ENCODE measurements at regions not wholly inside any gene's neighbourhood (a gene's known extent, or its start where the extent isn't known, plus 50 kb on each side); places are given as distances from the start of the nearest gene placed in this dataset.

DNA sequence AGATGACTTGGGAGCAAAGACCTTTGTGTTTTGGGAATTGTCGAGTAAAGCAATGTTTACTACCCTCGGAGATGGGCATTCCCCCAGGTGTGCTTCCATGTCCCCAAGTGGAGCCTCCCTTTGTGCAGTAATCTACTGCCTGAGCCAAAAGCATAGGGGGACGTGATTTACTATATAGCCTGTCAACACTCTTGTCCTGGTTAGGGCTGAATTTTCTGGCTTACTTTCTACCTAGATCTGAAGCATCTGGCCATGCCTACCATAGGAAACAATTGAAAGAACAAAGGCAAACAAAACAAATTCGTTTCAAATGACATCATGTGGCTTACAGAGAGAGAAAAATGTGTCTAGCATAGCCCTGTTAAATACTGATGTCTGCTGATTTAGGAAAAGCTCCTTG, 350.6 kb downstream of the SAMD5 start:
- DNase-seq (ENCODE audit: low spot score): no peak

DNA sequence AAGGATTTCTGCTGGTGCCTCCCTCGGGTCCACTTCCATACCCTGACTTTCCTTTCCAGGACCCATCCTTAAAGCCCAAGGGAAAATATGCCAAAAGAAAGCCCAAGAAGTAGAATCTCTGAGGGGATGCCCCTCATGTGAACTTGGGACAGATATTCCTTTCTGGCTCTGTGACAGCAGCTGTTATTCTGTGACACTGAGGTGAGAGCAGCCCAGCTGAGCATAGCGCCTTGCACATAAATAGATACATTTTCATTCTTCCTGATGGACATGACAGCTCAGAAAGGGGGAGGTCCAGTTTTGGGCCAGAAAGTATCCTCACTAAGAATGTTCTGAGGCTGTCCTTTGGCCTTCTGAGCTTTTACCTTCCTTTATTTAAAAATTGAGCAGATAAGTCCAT, 353.2 kb downstream of the SAMD5 start:
- DNase-seq (ENCODE audit: low spot score): no peak

DNA sequence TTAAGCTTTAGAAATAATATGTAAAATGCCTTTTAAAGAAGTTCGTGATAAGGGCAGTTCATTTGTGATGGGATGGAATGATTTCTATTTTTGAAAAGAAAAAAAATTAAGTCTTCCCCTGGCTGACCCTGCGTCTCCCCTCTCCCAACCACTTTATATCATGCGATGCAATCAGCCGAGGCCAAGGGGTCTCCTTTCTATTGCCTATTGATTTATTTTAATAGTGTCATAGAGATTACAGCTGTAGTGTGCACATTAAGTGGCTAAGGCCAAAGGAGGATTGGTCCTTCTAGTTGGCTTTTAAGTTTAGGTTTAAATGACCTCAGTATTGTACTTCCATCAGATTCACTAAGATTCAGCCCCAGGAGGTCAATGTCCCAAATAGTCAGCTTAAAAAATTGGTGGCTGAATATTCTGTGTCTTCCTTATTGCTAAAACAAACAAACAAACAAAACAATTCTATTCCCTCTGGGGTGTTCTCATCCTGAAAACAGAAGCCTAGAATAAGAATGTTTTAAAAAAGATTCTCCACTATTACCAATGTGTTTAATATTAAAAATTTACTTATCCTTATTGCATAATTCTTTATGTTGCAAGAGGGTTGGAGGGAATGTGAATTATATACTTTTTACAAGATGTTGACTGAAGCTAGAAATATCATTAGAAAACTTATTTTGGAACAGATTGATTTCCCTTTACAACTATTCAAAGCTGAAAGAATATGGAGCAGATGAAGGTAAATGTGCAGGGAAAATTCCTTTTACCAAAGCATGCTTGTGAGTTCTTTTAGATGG, 359.1 kb downstream of the SAMD5 start:
- no peak for DNase-seq (ENCODE audit: low spot score)

DNA sequence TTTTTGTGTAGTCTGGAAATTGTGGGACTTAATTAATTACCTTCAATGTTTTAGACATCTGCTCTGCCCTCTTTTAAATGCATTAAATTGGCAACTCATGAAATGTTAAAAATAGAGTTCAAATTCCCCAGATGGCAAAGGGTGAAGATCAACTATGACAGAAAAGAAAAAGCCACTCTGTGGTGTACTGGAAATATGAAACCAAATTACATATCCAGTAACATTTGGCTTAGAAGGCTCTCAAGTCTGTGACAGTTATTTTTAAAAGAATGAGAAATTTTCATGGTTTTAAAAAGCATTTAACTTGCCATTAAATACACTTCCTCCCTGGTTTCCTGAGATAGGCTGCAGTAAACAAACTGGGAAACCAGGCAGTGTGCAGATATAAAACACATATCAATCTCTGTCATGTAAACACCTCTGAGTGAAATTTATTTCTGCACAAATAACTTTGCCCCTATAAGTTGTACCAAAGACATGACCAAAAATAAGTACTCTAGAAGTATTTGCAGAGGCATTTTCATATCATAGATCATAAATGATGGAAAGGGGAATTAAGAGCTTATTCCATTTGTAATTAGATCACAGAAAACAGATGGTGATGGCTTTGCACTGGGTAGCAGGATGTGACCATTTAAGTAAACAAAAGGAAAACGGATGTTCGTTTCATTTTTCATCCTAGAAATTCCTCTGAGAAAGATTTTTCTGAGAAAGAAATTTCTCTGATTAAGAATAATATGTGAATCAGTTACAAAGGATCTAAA, 360.1 kb downstream of the SAMD5 start:
- no peak for DNase-seq (ENCODE audit: low spot score)

DNA sequence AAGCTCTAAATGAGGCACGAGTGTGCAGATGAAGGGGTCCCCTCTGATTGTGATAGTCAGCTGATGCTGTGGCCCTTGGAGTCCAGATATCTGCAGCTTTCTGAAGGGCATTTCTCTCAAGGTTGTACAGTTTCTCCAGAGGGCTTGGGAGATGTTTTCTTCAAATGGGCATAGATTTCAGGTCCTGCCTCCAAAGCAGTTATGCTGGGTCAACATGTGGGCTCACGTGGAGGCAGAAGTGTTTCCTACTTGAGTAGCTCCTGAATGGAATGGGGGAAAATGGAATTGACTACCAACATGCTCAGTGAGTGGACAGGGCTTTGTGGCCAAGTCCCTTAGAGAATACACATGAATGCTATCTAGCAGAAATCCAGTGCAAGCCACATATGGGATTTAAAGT, 360.7 kb downstream of the SAMD5 start:
- no peak for DNase-seq (ENCODE audit: low spot score)

DNA sequence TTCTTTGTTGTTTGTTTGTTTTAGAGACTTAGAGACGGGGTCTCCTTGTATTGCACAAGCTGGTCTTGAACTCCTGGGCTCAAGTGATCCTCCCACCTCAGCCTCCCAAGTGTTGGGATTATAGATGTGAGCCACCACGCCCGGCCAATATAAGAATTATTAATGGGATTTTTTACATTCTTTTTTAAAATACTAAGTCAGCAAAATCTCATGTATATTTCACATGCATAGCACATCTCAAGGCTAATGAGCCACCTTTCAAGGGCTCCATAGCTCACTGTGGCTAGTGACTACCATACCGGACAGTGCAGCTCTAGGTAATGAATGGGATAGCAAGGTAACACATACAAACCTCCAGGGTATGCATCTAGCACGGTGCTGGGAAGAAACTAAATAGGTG, 361.4 kb downstream of the SAMD5 start:
- no peak for DNase-seq (ENCODE audit: low spot score)

DNA sequence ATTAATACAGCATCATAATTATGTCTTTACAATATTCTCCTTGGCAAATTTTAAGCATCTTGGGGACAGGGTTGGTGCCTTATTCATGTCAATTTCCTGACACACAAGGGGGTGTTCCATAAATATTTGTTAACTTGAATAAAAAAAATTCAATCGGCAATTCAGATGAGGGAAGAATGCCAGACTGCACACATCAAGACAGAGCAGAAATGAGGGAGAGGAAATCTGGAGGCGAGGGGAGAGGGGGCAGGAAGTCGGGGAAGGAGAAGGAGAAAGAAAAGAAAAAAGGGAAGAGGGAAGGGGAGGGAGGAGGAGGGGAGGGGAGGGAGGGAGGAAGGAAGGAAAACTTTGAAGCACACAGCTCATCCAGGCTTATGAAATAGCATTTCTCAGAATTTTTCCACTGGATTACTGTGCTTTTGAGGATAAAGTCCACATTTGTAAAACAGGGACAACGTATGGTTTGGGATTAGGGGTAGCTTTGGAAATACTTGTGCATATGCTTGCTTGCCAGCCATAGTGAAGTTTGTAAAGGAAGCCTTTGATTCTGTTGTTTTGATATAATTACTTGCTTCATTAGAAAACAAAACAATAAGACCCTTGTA, 362.1 kb downstream of the SAMD5 start:
- no peak for DNase-seq (ENCODE audit: low spot score)

DNA sequence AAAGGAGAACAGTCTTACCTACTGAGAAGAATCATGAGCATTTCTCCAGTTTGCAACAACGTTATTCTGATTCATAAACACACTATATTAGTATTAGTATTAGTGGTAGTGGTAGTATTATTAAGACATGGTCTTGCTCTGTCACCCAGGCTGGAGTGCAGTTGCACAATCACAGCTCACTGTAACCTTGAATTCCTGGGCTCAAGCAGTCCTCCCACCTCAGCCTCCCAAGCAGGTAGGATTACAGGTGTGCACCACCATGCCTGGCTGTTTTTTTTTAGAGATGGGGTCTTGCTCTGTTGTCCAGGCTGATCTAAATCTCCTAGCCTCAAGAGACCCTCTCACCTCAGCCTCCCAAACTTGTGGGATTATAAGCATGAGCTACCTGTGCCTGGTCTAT, 363.5 kb downstream of the SAMD5 start:
- DNase-seq (ENCODE audit: low spot score): no peak

DNA sequence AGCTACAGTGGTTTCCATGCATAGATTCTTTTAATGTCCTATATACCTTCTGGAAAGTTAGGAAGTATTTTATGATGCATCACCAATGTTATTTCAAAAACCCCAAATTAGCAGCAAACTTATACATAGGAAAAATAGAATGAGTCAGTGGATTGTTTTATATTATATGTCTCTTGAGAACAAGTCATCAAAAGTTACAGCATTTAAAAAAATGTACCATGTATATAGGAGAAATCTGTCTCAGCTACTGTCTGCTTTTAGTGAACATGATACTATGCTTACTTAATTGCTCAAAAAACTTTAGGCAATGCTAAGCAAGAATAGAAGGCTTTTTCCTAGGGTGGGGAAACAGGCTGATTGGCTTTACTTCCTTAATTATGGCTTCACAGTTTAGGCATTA, 365.3 kb downstream of the SAMD5 start:
- DNase-seq (ENCODE audit: low spot score): no peak

DNA sequence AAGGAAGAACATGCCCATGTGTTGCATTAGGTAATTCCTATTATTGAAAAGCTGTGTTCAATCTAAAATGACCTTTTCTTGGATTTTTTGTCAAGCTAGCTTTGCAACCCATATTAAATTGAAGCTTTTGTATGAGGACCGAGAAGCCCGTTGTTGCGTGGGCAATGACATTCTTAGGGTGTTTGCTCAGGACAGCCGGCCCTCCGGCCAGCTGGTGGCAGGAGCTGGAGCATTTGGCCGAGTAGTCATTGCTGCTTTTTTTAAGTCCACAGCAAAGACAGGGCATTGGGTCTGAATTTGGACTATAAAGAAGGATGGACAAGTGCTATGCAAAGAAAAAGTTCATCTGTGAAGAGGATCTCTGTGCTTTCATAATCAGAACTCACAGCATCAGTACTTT, 365.8 kb downstream of the SAMD5 start:
- no peak for DNase-seq (ENCODE audit: low spot score)

DNA sequence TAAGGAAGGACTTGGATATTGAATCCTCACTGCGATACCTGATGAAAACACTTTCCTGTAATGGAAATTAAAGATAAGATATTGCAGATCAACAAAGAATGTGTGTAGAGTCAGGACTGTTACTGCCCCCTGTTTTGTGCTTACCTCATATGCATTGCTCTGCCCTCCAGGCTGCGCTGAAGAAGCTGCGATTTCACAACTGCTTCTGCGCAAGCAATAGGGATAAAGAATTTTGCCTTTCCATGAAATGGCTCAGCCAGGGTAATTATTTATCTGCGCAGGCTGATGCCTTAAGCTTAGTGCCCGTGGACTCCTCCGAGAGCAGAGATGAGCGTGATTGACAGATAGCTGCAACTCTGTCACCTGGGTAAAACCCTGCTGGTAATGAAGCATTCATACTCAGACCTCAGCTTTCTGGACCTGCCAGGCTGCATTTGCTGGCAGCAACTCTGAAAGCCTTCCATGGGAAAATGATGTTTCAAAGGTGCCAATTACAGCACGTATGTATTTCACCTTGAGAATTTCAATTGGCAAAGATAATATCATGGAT, 370.6 kb downstream of the SAMD5 start:
- DNase-seq (ENCODE audit: low spot score): no peak

DNA sequence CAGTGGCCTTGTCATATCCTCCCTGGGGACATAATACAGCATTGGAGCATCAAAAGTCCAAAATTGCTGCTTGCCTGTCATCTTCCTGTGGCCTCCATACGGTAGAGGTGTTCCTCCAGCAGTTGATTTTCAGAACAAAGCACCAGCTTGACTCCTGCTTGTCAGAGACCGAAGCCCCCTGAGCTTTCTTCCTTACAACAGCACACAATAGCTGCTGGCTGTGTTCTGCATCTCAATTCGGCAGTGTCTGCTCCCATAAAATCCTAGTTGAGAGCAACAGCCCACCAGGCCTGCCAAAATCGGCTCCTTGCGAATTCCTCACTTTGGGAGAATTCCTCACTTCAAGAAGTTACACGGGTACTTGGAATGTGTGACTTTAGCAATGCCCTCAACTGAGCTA, 372.9 kb downstream of the SAMD5 start:
- no peak for DNase-seq (ENCODE audit: low spot score)

DNA sequence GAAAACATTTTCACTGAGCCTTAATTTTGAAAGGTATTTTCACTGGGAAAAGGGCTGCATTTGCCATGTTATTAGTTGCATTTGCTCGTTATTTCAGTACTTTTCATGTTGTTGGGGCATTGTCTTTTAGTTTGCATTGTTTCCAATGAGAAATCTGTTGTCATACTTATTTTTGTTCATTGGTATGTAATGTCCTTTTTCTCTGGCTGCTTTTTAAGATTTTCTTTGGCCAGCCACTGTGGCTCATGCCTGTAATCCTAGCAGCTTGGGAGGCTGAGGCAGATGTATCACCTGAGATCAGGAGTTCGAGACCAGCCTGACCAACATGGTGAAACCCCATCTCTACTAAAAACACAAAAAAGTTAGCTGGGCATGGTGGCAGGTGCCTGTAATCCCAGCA, 379.9 kb downstream of the SAMD5 start:
- no peak for DNase-seq (ENCODE audit: low spot score)

DNA sequence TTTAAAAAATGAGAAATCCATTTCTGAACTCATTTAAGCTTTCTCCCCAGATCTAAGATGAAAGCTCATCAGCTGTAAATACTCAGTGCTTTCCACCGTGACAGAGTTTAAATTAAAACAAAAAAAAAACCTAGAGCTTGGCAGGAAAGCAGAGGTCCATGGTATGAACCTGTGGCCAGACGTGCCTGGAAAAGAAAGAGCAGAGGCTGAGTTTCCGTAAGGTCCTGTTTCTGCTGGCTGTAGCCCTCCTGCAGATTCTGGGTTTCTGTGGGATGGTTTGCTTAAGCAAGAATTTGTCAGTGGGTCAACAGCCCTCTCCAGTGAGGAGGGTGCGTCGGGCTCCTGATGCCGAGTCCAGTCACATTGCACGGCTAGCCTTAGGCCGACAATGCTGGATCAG, 383.2 kb downstream of the SAMD5 start:
- no peak for DNase-seq (ENCODE audit: low spot score)

DNA sequence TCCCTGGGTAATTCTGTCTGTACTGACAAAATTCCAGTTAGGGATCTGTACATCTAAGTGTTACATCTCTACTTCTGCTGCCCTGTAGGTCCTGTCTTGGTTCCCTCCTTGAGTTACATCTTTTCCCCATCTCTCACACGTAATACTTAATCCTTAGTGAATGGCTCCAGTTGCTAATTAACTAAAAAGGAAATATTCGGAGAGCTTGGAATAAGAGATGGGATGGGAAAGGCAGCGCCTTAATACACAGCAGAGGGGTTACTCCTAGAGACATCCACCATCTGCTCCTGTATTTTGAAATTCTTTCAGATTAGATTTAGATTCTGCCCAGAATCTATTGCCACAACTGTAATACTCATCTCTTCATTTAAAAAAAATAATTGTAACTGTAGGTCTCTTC, 384.0 kb downstream of the SAMD5 start:
- no peak for DNase-seq (ENCODE audit: low spot score)

DNA sequence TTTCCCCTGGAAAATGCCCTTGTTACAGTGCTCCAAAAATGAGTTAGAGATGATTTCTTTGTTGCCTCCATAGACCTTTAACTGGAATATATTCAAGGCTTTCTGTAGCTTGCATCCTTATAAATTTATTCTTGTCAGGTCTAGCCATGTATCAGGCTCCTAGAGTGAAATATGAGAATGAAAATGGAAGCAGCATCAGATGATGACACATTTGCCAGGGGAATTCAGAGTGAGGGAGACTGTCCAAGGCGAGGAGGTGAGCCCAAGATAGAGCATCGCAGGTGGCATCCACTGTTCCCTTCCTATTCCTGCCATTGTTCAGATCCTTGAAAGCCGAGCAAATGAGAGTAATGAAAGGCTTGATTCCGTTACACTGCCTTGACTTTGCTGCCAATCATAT, 386.8 kb downstream of the SAMD5 start:
- no peak for DNase-seq (ENCODE audit: low spot score)

DNA sequence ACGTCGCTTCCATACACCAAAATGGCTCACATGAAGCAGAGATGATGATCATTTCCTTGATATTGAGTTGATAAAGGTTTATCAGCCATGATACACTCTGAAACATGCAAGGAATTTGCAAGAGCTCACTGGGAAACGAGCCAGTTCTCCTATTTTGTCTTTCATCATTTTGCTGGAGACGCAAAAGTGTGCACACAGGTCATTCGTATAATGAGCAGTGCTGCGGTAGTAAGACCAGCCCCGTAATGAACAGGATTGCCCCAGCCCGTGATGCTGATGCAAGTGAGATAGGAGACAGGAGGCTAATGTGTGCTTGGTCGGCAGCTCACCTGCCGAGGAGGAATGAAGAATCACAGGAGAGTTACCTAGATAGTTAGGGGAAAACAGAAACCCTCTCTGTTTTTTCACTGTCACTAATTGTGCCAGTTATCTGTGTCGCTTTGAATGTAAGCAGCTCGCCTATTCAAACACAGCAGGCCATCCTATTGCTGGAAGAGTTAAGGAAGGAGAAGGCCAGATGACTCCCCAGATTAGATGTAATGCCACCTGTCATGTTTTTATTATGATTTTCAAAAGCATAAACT, 391.8 kb downstream of the SAMD5 start:
- no peak for DNase-seq (ENCODE audit: low spot score)

DNA sequence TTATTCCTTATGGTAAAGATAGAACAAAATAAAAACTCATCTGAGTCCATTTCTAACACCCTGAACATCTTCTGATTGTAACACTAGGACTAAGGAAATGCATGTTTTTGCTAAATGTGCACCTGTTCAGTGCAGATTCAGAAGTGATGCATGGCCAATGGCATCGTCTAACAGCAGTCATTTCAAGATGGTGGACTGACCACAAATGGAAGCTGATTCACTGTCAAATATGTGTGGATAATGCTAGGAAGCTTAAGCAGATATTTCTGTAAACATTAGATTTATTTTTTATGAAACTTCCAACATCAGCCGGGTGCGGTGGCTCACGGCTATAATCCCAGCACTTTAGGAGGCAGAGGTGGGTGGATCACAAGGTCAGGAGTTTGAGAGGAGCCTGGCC, 394.8 kb downstream of the SAMD5 start:
- no peak for DNase-seq (ENCODE audit: low spot score)

DNA sequence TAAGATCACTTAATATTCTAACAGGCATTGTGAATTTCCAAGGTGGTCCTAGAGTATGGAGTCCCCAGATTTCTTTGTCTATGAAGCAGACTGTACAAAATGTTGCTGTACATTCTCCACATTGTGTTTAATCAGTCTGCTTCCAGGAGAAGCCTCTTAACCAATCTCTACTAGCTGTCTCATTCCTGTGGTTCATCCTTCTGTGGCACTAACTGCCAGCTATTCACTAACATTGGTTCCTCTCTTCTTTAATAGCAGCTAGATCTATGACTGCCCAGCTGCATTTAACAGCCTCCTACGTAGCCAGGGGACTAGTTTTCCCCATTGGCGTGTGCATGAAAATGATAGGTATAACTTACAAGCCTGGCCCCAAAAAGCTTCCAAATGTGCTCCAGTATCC, 395.4 kb downstream of the SAMD5 start:
- no peak for DNase-seq (ENCODE audit: low spot score)

DNA sequence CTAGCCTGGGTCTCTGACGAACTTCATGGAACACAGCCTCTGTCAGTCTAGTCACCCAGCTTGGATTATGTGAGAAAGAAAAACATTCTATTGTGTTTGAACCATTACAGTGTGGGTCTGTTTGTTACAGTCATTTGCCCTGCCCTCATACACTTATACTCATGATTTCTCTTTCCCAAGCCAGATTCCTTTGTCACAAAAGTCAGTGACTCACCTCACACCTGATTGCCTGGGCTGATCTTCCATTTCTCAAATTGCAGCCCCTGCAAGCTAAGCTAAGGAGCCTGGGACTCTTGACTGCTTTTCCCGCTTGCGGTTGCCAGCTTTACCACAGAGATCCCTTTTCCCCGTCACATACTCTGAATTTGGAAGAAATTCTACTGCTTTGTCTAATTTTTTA, 395.9 kb downstream of the SAMD5 start:
- DNase-seq (ENCODE audit: low spot score): no peak

DNA sequence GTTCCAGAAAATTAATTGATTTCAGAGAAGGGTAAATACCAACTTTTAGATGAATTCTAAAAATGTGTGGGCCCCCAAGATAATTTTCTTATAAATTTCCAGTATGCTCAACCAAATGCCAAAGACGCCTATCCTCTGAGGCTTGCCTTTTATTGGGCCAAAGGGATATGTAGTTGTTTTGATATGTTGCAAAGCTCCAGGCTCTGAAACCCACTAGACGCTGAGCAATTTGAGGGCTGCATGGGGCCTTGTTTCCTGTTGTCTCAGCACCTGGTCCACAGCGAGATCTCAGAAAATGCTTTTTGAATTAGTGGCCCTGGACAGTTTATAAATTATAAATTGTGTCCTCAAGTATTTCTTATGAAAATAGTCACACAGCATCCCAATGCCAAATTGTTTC, 397.2 kb downstream of the SAMD5 start:
- DNase-seq (ENCODE audit: low spot score): no peak

DNA sequence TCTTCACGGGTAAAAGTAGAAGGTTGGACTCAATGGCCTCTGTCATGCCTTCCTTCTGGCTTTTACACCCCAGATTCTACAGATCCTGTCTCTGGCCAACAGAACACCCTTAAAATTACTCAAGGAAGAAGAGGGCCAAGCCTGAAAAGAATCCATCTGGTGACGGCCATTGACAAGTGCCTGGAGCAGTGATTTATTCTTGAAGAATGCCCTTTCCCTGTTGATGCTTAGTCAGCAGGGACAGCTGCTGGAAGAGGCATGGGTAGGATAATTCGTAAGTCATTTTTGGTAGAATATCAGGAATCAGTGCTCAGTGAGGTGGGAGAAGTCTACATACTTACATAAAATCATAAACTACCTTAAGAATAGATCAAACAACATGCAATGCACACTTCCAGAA, 397.9 kb downstream of the SAMD5 start:
- DNase-seq (ENCODE audit: low spot score): no peak

DNA sequence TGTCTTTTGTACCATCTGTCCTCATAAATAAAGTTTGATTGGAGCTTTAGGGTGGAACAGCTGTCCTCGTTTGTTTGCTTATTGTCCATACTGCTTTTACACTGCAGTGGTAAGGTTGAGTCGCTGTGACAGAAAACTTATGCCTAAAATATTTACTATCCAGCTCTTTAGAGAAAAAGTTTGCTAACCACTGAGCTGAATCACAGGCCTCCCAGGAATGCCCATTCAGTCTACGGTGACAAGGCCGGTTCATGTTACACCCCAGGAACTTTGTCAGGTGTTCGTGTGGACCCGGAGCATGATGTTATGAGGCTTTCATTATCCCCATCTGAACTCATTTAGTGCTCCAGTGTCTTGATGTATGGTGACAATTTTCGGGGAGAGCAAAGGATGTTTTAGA, 401.1 kb downstream of the SAMD5 start:
- DNase-seq (ENCODE audit: low spot score): no peak
